ENCODE measurements at regions not wholly inside any gene's neighbourhood (a gene's known extent, or its start where the extent isn't known, plus 50 kb on each side); places are given as distances from the start of the nearest gene placed in this dataset.

- no peak for TF ChIP-seq CTCF (IDR thresholded peaks at IDR 0.05; ENCODE audit: unreplicated experiment)
- H3K4me1 Mint-ChIP-seq (ENCODE audit: low read depth, unreplicated experiment): no peaks in the 10 kb centered on the region
- intact Hi-C loops (cut with micrococcal nuclease; ENCODE audit: unreplicated experiment): no loop called here
- DNase-seq: no peak
- no TSS peak for BruUV-seq (replicated peaks)
- no peaks in the 10 kb centered on the region for H3K36me3 Mint-ChIP-seq (ENCODE audit: insufficient read depth, unreplicated experiment)
- H3K9me3 Mint-ChIP-seq (ENCODE audit: low read depth, unreplicated experiment): no peaks in the 10 kb centered on the region
- CTCF ChIA-PET: interaction anchor here (0.6 kb wide), 1 partner anchor 20 kb away, joined by 3 read pairs; no protein-coding TSS in a partner anchor
- H3K4me3 Mint-ChIP-seq (ENCODE audit: low read depth, unreplicated experiment): no peak overlapping the region
- no peak overlapping the region for H3K27ac Mint-ChIP-seq (ENCODE audit: unreplicated experiment)
- H3K27me3 Mint-ChIP-seq (ENCODE audit: unreplicated experiment): no peaks in the 10 kb centered on the region
Measured at GRCh38 chr5:126274076-126274762, 149.0 kb upstream of the GRAMD2B start.

DNA sequence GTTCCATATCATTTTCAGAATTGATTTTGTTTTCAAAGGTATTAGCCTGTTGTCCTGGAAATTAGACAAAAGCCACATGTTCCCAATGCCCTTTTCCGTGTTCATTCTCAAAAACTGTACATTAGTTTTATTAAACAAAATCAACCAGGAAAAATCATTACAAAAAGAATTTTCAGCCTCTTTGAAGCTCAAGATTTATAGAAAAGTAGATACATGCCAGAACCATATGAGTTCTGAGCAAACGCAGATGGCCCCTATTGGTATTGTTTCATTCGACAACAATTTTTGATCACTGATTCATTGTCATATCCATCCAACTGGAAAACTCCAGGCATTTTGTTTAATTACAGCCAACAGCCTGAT, 148.5 kb upstream of the GRAMD2B start:
- Mint-ChIP-seq H3K4me1 (ENCODE audit: low read depth, unreplicated experiment) (no peaks in the 10 kb centered on the region), H3K4me3 (ENCODE audit: low read depth, unreplicated experiment) (no peak overlapping the region), H3K27me3 (ENCODE audit: unreplicated experiment) (no peaks in the 10 kb centered on the region), H3K27ac (ENCODE audit: unreplicated experiment) (no peak overlapping the region), H3K36me3 (ENCODE audit: insufficient read depth, unreplicated experiment) (no peaks in the 10 kb centered on the region), H3K9me3 (ENCODE audit: low read depth, unreplicated experiment) (no peaks in the 10 kb centered on the region)
- BruUV-seq (replicated peaks): no TSS peak
- CTCF ChIA-PET: no interaction called here
- DNase-seq: no peak
- intact Hi-C loops (cut with micrococcal nuclease; ENCODE audit: unreplicated experiment): no loop called here
- TF ChIP-seq CTCF (IDR thresholded peaks at IDR 0.05; ENCODE audit: unreplicated experiment): no peak

GRCh38 chr5:126277762-126278161, 145.4 kb upstream of the GRAMD2B start:
- H3K9me3 Mint-ChIP-seq (ENCODE audit: low read depth, unreplicated experiment): no peaks in the 10 kb centered on the region
- H3K27me3 Mint-ChIP-seq (ENCODE audit: unreplicated experiment): no peaks in the 10 kb centered on the region
- BruUV-seq (replicated peaks): no TSS peak
- H3K27ac Mint-ChIP-seq (ENCODE audit: unreplicated experiment): no peak overlapping the region
- TF ChIP-seq CTCF (IDR thresholded peaks at IDR 0.05; ENCODE audit: unreplicated experiment): no peak
- intact Hi-C loops (cut with micrococcal nuclease; ENCODE audit: unreplicated experiment): no loop called here
- H3K36me3 Mint-ChIP-seq (ENCODE audit: insufficient read depth, unreplicated experiment): no peaks in the 10 kb centered on the region
- CTCF ChIA-PET: no interaction called here
- no peak for DNase-seq
- no peak overlapping the region for H3K4me3 Mint-ChIP-seq (ENCODE audit: low read depth, unreplicated experiment)
- no peaks in the 10 kb centered on the region for H3K4me1 Mint-ChIP-seq (ENCODE audit: low read depth, unreplicated experiment)

DNA sequence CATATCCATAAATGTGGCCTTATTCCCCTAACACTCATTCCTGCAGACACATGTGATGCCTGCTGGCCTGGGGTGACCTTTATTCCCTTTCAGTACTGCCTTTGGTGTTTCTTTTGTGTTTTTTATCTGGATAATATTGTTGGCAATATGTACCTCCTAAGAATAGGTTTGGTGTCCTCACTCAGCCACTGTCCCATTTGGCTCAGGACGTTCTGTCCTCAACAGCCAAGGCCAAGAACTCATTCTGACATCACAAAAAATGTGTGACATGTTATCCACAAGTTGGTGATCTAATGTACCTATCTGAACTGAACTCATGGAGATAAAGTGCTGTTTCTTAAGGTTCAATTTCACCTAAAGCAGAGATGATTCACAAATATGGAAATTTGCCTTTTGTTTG, 142.9 kb upstream of the GRAMD2B start:
- BruUV-seq (replicated peaks): no TSS peak
- no peaks in the 10 kb centered on the region for H3K4me1 Mint-ChIP-seq (ENCODE audit: low read depth, unreplicated experiment)
- no peak for TF ChIP-seq CTCF (IDR thresholded peaks at IDR 0.05; ENCODE audit: unreplicated experiment)
- H3K4me3 Mint-ChIP-seq (ENCODE audit: low read depth, unreplicated experiment): no peak overlapping the region
- no peaks in the 10 kb centered on the region for H3K36me3 Mint-ChIP-seq (ENCODE audit: insufficient read depth, unreplicated experiment)
- H3K9me3 Mint-ChIP-seq (ENCODE audit: low read depth, unreplicated experiment): no peaks in the 10 kb centered on the region
- H3K27me3 Mint-ChIP-seq (ENCODE audit: unreplicated experiment): no peaks in the 10 kb centered on the region
- intact Hi-C loops (cut with micrococcal nuclease; ENCODE audit: unreplicated experiment): no loop called here
- DNase-seq: no peak
- CTCF ChIA-PET: no interaction called here
- no peak overlapping the region for H3K27ac Mint-ChIP-seq (ENCODE audit: unreplicated experiment)
